IPS DF 4.7 (cell line): ENCODE measurements at regions not wholly inside any gene's neighbourhood (a gene's known extent, or its start where the extent isn't known, plus 50 kb on each side); places are given as distances from the start of the nearest gene placed in this dataset.

Experiments used
- DNase-seq: peaks from one replicate; pipeline ENCODE4 v3.0.0-alpha.2; 2013; ENCODE audit warnings: low spot score; ENCODE audit errors: extremely low read depth

DNA sequence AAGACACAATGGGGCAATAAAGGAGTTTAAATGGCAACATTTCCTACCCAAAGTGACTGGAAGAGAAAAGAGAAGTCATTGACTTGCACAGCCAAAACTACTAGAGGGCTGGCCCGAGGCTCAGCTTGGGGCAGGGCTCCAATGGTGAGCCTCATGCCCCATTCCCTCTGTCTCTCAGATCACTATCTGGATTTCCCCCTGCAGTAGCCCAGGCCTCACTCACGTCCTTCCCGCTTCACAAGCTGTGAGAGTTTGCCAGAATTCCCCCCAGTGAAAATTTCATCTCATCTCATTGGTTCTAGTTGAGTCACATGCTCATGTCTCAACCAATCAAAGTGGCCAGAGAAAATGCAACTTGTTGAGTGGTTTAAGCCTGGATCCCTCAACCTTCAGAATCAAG is 181.3 kb downstream of the WDR11 start:
- no peak for DNase-seq

DNA sequence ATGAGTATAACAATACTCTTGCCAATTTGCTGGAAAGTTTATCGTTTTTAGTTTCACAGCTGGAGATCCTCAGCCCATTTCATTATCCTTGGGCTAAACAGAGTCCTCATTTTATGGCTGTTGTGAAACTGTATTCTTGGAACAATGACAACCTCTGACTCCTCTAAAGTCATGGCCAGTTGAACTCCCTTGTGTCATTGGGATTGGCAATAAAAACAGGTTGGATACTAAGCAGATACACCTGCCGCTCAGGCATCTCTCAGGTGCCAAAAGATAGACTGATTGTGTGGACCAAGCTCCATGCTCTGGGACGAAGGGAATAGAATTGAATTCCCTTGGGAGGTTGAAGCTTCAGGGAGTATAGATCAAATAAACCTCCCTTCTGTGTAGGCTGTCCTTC is 182.2 kb downstream of the WDR11 start:
- DNase-seq, result no peak

DNA sequence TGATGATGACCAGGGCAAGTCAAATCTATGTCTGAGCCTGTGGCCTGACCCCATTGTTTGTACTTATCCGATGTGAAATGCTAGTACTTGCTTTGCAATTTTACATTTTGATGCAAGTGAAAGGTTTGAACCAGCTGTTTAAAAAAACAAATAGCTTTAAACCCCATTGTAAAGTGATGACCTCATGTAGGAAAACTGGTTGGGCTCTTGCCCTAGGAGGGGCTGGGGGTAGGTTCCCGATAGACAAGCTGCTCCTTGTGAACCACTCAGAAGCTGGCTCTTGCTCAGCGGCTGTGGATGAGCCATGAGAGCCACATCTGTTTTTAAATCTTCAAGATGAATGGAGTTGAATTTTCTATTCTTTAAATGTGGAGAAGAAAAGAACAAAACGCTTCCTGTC is 185.3 kb downstream of the WDR11 start:
- no peak for DNase-seq

DNA sequence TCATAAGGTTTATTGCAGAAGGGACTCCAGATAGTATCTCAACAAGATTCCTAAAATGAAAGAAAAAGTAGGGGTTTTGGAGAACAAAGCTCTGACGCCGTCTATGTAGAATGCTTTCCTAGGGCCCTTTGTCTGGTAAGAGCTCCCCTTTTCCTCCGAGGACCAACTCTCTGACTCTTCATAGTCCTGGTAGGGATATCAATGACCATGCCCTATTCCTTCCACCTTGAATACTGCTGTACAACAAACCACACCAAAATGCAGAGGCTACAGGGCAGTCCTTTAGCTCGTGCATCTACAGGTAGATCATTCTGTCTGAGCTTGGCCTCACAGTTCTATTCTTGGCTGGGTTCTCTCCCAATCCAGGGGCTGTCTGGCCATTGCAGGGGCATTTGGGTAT is 190.3 kb downstream of the WDR11 start:
- no peak for DNase-seq

DNA sequence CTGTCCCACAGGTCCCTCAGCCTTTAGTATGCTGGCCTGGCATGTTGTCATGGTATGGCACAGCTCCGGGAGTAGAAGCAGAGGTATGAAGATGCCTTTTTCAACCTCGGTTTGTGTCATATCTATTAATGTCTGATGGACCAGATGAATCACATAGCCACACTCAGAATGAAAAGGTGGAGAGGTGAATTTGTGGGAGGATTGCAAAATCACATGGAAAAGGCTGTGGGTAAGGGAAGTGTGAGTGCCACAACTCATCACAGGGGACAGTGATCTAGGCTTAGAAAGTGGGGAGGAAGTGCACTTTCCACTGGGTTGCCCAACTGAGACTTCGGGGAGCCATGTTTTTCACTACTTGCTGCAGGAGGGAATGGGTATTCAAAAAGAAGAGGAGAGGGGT is 190.7 kb downstream of the WDR11 start:
- no peak for DNase-seq

DNA sequence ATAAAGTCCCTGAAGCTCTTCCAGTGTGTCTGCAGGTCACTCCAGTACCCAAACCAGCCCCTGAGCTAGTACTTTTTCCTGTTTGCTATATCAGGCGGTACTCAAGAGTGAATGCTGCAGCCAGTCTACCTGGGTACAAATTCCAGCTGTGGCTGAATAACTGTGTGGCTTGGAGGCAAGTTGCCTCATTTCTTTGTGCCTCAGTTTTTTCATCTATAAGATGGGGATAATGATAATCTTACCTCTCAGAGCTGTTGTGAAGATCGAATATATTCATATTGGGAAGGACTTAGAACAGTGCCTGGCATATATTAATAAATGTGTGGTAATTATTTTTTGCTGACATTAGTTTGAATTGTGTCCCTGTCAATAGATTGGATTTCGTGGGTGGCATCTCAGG is 191.2 kb downstream of the WDR11 start:
- DNase-seq, result no peak

DNA sequence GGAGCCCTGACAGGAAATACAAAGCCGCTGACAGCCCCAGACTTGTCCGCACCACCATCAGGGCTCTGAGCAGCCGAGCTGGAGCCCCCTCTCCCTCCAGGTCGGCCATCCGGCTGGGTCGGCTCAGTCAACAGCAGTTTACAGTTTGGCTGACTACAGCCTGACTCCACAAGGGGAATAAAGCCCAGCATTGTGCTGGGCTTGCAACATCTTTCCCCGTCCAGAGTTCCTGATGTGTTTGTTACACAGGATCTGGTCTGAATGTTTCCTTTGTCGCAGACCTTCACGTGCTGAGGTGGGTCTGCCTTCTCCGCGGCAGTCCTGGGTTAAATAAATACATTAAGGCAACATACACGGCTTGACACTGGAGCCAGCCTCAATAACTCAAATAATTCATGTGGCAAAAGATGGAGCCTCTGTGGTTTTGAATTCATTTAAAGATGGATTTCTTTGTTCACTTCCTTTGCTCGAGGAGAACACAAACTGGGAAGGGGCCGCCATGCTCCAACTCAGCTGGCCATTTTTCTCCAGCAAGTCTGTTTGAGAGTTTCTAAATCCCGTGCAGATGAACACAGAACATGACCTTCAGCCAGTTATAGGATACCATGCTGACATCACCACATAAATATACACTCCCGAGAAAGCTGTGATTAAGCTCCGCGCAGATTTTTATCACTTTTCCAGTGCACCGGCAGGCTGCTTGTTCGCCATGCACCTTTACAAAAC is 192.1 kb downstream of the WDR11 start:
- no peak for DNase-seq

DNA sequence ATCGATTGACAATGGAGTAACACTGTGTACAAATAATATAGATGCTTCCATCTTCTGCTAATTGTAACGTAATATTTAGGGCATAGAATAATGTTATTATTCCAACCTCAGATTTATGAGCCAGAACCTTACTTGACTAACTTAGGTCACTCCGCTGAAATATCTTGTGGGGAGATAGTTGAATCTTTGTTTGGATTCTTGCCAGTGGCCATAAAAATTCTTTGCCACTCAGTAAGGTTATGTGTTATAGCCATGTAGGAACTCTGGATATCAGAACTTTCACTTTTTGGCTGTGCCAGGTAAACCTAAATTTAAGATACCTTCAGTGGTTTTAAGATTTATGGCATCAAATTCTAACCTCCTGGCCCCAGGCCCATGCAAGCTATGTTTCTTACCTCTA is 197.6 kb downstream of the WDR11 start:
- DNase-seq, result no peak

DNA sequence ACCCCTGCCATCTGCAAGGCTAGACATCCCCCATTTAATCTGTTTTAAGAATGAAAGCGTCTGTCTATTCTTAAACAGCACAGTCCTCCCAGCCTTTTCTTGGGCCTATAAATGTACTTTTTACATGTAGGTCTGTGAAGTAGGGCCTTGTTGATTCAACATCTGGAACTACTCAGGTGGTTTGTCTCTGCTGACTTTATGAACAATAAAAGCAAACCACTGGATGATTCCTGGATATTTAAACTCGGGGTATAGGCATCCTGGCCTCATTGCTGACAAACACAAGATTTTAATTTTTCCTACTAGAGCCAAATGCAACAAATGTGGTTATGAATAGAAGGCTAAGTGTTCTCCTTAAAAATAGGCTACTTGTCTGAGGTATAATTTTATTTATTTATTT is 198.3 kb downstream of the WDR11 start:
- DNase-seq, result no peak

DNA sequence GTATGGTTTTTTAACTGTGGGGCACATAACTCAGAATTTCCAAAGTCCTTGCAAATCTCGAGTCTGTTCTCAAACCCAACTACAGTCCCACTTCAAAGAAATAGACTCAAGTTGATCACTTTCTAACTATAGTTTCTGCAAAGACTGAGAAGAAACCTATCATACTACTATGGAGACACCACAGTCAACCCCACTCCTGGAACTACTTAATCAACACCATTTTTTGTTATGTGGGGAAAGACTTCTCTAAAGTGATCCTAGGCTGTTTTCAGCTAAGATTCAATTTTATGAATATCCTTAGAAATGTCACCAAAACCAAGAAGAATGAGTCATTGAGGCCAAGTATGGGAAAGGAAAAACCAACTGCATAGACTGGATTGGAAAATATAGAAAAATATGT is 198.8 kb downstream of the WDR11 start:
- no peak for DNase-seq

DNA sequence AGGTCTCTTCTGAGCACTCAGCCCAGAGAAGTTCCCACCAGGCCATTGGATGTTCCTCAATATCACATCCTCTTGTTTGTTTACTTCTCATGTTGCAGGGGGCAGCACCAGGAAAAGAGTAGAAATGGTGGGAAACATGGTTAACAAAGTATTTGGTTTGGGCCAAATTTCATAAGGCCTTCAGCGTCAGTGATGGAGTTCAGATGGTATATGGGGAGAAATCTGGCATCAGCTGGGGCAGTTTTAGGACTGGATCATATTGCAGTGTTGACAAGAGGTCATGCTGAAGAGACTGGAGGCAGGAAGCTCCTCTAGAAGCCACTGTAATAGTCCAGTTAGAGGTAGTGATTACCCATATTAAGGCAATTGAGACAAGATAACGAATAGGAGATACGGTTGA is 200.0 kb downstream of the WDR11 start:
- no peak for DNase-seq

DNA sequence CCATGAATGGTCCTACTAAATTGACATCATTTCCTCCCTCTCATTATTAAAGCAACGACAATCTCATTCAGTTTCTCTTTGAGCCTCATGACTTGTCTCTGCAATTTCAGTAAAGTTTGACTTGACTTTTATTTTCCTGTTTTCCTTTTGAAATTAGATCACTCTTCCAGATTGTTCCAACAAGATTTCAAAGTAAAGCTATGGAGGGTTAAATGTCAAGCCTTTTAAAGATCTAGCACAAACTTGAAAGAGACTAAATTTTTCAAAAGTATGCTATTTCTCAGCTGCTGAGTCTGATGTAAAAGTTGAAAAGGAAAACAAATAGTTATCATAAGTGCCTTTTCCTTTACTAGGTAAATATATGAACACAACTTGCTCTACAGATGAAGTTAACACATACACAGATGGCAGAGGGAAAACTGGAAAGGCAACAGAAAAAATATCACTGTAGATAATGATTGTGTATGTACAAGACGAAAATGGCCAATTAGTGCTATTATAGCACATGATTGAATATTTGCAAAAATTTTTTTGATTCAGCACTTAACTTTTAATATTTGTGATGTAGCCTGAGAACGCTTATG is 200.6 kb downstream of the WDR11 start:
- no peak for DNase-seq

DNA sequence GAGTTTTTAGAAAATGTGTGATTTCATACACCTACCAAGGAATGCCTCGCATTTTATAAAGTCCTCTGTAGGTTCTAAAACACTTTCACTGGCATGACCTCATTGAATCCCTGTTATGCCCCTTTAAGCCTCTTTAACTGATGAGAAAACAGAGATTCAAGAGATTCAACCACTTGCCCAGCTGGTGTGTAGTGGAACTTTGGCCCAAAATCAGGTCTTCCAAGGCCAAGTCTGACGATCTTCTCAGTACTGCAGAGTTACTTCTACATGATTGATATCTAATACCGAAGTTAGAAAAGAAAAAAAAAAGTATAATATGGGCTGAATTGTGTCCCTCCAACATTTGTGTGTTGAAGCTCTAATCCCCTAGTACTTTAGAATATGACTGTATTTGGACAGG is 202.0 kb downstream of the WDR11 start:
- no peak for DNase-seq

DNA sequence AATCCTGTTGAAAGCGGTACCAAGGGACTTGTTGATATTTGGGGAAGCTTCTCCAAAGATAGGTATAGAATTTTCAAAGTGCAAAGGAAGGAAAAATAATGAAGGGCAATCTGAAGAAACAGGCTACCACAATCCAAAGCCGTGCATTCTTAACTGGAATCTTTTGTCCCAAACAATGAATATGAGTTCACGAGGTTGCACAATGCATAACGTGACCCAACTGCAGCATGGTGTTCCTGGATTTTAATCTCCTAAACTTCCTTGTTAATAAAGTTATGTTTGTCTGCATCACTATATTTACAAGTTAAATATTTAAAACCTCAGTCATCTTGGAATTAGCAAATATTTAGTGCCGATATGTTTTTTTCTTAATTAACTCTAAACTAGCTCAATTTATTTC is 203.7 kb downstream of the WDR11 start:
- no peak for DNase-seq

DNA sequence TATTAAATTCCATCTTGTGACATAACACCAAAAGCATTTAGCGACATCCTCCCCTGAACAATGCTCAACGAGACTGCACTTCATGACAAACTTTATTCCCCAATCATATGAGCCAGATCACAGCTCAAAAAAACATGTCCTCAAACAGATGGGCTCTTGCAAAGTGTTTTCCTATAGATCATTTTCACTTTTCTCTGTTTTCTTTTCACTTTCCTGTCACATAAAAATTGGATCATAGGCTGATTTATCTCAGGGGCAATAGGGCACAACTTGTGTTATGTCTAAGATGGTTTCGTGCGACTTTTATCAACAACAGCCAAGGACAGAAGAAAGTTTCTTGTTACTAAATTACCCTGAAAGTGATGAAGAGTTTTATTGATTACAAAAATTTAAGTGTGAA is 206.1 kb downstream of the WDR11 start:
- no peak for DNase-seq

DNA sequence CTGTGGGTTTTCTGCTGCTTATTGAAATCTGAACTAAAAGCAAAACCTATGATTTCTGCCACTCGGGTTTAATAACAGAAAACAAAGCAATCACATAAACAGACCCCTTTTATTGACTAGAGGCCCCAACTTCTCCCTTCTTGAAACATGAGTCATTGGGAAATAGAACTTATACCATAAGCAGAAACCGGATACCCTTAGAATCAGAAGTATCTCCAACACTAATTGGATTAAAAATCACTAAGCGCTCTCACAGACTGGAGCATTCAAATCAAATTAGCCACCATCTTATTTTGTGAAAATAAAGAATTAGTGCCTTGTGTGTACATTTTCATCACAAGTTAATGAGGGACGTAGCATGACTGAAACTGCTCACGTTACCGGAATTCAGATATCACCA is 206.9 kb downstream of the WDR11 start:
- DNase-seq, result no peak

DNA sequence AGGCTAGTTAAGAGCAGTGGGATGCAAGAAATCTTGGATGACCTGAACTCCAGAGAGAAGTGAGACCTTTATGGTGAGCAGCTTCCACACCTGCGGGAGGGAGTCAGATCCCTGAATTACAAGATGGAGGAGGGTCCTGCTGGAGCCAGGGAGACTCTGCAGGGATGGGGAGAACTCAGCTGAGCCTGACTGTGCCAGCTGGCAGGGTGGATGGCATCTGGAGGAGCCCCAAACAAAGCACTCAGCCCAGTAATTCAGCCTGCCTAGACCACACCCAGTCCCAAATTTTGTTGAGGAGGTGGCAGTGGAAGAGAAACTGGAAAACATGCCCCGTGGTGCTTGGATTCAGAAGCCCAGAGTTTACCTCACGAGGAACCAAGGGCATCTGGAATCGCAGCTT is 208.2 kb downstream of the WDR11 start:
- no peak for DNase-seq

DNA sequence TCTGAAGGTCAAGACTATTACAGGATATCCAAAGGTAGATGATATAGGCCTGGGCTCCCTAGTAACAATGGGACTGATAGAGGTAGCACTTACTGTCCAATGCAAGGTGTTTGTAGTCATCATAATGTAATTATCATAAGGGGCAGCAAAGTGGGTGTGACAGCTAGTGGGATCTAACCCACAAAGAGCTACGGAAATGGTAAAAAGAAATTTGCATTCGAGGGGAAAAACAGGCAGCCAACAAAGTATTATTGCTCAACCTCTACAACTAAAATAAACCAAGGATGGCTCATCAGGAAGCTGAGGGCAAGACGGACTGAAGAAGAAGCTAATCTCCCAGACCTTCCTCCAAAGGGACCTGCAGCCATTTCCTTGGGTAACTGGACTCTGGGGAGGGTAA is 211.0 kb downstream of the WDR11 start:
- no peak for DNase-seq

DNA sequence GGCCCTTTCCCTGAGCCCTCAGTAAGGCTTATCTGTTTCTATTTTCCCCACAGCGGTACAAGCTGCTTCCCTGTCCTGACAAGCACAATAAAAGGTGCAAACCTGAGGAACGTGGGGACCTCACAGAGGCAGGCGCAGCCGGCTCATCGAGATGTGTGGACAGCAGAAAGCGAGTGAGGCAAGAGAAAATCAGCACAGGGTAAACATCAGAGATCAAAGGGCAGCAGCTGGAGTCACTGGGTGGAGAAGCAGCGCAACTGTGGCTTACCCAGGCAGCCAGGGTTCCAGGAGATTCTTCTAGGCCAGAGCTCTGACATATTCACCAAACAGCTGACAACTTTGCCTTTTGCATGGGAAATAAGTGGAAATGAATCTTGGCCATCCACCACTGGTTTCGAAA is 212.6 kb downstream of the WDR11 start:
- DNase-seq, result no peak

DNA sequence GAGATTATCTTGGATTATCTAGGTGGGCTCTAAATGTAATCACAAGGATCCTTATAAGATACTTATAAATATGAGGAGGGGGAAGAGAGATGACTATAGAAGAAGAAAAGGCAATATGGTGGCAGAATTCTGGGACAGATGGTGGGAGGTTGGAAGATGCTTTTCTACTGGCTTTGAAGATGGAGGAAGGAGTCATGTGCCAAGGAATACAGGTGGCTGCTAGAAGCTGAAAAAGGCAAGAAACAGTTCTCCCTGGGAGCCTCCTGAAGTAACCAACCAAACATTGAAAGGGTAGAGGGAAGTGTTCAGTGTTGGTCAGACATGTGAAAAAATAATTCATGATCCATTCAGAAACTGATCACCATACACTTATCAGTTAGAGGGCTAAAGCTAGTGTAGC is 213.3 kb downstream of the WDR11 start:
- no peak for DNase-seq

DNA sequence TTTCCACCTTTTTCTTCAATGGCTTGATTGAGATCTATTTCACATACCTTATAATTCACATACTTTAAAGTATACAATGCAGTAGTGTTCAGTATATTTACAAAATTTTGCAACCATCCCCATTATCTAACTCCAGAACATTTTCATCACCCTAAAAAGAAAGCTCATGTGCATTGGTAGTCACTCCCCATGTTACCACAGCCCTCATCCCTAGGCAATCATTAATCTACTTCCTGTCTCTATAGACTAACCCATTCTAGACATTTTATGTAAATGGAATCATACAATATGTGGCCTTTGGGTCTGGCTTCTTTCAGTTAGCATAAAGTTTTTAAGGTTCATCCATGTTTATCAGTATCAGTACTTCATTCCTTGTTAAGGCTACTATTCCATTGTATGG is 214.2 kb downstream of the WDR11 start:
- DNase-seq, result no peak

DNA sequence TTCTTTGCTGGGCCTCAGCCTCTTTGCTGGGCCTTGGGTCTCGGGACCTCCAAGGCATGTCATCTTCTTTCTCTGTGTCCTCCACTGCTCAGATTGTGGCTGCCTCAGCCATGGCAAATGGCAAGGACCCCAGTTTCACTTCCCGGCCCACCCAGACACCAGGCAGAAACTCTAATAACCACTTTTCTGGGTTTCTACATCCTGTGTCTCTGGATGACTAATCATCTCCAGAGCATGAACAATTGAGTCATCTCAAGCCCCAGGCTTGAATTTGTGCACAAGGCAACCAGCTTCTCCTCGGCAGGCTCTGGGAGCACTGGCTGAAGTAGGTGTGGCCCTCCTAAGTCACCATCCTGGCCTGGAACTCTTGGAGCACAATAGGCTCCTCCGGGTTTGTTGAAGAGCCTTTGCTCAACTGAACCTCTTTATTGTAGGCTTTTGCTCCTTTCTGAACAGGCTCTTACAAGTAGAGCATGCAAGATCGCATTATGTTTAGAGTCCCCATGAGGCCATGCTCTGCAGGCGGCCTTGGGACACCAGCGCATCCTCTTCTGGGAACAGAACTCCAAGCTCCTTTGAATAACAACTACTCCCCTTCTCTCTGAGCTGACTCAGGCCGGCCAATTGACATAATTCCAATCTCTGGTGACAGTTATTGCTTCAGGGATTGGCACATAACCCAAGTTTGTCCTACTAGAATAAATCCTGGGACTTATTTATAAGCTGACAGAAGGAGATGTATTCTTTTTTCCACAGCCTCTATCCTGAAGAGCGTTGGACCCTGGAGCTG is 218.1 kb downstream of the WDR11 start:
- DNase-seq, result no peak
